ENCODE measurements at regions not wholly inside any gene's neighbourhood (a gene's known extent, or its start where the extent isn't known, plus 50 kb on each side); places are given as distances from the start of the nearest gene placed in this dataset.

DNA sequence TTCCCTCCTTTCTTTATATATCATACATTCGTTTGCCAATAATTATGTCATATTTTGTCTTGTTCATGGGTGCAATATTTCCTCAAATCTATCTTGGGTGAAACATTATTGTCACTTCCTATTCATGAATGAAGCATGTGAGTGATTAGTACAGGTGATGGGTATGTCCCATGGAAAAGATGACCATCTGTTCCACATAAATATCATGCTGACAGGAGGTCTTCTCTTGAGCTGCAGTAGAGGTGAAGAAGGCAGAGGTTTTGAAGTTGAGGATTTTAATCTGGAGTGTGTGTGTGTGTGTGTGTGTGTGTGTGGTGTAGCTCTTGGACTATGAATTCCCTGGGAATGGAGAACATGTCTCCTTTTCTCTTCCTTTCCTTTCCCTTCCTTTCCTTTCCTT lies 350.5 kb upstream of the CHRM2 start:
- TF ChIP-seq, protein P1, sequence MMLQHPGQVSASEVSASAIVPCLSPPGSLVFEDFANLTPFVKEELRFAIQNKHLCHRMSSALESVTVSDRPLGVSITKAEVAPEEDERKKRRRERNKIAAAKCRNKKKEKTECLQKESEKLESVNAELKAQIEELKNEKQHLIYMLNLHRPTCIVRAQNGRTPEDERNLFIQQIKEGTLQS (IDR thresholded peaks at IDR 0.05) = no peak
- TF ChIP-seq HNF4A (conservative IDR thresholded peaks at IDR 0.05) = no peak
- no peak for TF ChIP-seq NR2F2 (IDR thresholded peaks at IDR 0.05)
- TF ChIP-seq, protein P2, sequence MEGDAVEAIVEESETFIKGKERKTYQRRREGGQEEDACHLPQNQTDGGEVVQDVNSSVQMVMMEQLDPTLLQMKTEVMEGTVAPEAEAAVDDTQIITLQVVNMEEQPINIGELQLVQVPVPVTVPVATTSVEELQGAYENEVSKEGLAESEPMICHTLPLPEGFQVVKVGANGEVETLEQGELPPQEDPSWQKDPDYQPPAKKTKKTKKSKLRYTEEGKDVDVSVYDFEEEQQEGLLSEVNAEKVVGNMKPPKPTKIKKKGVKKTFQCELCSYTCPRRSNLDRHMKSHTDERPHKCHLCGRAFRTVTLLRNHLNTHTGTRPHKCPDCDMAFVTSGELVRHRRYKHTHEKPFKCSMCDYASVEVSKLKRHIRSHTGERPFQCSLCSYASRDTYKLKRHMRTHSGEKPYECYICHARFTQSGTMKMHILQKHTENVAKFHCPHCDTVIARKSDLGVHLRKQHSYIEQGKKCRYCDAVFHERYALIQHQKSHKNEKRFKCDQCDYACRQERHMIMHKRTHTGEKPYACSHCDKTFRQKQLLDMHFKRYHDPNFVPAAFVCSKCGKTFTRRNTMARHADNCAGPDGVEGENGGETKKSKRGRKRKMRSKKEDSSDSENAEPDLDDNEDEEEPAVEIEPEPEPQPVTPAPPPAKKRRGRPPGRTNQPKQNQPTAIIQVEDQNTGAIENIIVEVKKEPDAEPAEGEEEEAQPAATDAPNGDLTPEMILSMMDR (IDR thresholded peaks at IDR 0.05; ENCODE audit: low read depth, low read length, missing input control) = no peak
- no peak for TF ChIP-seq JUND (IDR thresholded peaks at IDR 0.05)
- TF ChIP-seq HNF4G (IDR thresholded peaks at IDR 0.05) = no peak
- TF ChIP-seq FOXA2 (IDR thresholded peaks at IDR 0.05) = no peak
- no peak for TF ChIP-seq SP1 (IDR thresholded peaks at IDR 0.05)
- TF ChIP-seq, protein P3, sequence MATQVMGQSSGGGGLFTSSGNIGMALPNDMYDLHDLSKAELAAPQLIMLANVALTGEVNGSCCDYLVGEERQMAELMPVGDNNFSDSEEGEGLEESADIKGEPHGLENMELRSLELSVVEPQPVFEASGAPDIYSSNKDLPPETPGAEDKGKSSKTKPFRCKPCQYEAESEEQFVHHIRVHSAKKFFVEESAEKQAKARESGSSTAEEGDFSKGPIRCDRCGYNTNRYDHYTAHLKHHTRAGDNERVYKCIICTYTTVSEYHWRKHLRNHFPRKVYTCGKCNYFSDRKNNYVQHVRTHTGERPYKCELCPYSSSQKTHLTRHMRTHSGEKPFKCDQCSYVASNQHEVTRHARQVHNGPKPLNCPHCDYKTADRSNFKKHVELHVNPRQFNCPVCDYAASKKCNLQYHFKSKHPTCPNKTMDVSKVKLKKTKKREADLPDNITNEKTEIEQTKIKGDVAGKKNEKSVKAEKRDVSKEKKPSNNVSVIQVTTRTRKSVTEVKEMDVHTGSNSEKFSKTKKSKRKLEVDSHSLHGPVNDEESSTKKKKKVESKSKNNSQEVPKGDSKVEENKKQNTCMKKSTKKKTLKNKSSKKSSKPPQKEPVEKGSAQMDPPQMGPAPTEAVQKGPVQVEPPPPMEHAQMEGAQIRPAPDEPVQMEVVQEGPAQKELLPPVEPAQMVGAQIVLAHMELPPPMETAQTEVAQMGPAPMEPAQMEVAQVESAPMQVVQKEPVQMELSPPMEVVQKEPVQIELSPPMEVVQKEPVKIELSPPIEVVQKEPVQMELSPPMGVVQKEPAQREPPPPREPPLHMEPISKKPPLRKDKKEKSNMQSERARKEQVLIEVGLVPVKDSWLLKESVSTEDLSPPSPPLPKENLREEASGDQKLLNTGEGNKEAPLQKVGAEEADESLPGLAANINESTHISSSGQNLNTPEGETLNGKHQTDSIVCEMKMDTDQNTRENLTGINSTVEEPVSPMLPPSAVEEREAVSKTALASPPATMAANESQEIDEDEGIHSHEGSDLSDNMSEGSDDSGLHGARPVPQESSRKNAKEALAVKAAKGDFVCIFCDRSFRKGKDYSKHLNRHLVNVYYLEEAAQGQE (IDR thresholded peaks at IDR 0.05) = no peak
- no peak for TF ChIP-seq EGR1 (IDR thresholded peaks at IDR 0.05; ENCODE audit: low read depth in 2 of 2)
- TF ChIP-seq GABPA (IDR thresholded peaks at IDR 0.05 in 1 of 2, conservative IDR thresholded peaks at IDR 0.05 in 1 of 2) = no peak
- no peak for TF ChIP-seq RXRA (IDR thresholded peaks at IDR 0.05)
- TF ChIP-seq TAF1 (conservative IDR thresholded peaks at IDR 0.05) = no peak
- TF ChIP-seq, protein P4, sequence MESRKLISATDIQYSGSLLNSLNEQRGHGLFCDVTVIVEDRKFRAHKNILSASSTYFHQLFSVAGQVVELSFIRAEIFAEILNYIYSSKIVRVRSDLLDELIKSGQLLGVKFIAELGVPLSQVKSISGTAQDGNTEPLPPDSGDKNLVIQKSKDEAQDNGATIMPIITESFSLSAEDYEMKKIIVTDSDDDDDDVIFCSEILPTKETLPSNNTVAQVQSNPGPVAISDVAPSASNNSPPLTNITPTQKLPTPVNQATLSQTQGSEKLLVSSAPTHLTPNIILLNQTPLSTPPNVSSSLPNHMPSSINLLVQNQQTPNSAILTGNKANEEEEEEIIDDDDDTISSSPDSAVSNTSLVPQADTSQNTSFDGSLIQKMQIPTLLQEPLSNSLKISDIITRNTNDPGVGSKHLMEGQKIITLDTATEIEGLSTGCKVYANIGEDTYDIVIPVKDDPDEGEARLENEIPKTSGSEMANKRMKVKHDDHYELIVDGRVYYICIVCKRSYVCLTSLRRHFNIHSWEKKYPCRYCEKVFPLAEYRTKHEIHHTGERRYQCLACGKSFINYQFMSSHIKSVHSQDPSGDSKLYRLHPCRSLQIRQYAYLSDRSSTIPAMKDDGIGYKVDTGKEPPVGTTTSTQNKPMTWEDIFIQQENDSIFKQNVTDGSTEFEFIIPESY (IDR thresholded peaks at IDR 0.05) = no peak
- TF ChIP-seq, protein P5, sequence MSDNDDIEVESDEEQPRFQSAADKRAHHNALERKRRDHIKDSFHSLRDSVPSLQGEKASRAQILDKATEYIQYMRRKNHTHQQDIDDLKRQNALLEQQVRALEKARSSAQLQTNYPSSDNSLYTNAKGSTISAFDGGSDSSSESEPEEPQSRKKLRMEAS (IDR thresholded peaks at IDR 0.05) = no peak
- TF ChIP-seq FOXA1 (IDR thresholded peaks at IDR 0.05) = no peak
- no peak for TF ChIP-seq YY1 (IDR thresholded peaks at IDR 0.05)
- TF ChIP-seq RAD21 (IDR thresholded peaks at IDR 0.05) = no peak
- 51% methylated on average over 1 of the region's 1 CpG for WGBS
- Histone ChIP-seq H3K36me3 (ENCODE audit: control insufficient read depth in 4 of 4, insufficient read depth in 3 of 4, low read depth in 1 of 4, low read length in 3 of 4) (no peaks in the 10 kb centered on the region), H3K27ac (ENCODE audit: low read depth in 1 of 2, low read length in 2 of 2) (no peak overlapping the region), H3K27me3 (ENCODE audit: control insufficient read depth in 4 of 4, insufficient read depth in 4 of 4, low read length in 3 of 4) (no peaks in the 10 kb centered on the region), H3K4me1 (ENCODE audit: control insufficient read depth in 4 of 4, insufficient read depth in 4 of 4, low read length in 3 of 4) (no peaks in the 10 kb centered on the region), H3K9me3 (ENCODE audit: control insufficient read depth in 4 of 4, low read length in 3 of 4) (no peaks in the 10 kb centered on the region), H3K9ac (ENCODE audit: low read depth in 1 of 2, low read length in 2 of 2) (no peak overlapping the region), H3K4me3 (ENCODE audit: low read depth in 1 of 3, low read length in 3 of 3) (no peak overlapping the region)
- no peak for DNase-seq (ENCODE audit: low spot score)

Measured in liver (tissue), 8 donors.